T47D (cell line): ENCODE measurements at regions not wholly inside any gene's neighbourhood (a gene's known extent, or its start where the extent isn't known, plus 50 kb on each side); places are given as distances from the start of the nearest gene placed in this dataset.
A peak's percentile ranks its signal among the peaks of the same experiment; 100 is the strongest.

ENCODE experiments used
- DNase-seq, 2 experiments: peaks; one replicate each; pipeline versions ENCODE4 v3.0.0 to v3.0.0-alpha.2; 2011 to 2012; ENCODE audit warnings: low read depth in 1 of 2, low spot score in 1 of 2
- JUND ChIP-seq: IDR thresholded peaks from 2 replicates; pipeline ENCODE4 v1.6.1; 2012; ENCODE audit warnings: low read depth
- in situ Hi-C: cut with HindIII; loops from 2 replicates; pipeline ENCODE4 v1.10.0; 2016; ENCODE audit warnings: low sequenced_read_pairs, low pct_unique_long_range_greater_than_20kb

DNA sequence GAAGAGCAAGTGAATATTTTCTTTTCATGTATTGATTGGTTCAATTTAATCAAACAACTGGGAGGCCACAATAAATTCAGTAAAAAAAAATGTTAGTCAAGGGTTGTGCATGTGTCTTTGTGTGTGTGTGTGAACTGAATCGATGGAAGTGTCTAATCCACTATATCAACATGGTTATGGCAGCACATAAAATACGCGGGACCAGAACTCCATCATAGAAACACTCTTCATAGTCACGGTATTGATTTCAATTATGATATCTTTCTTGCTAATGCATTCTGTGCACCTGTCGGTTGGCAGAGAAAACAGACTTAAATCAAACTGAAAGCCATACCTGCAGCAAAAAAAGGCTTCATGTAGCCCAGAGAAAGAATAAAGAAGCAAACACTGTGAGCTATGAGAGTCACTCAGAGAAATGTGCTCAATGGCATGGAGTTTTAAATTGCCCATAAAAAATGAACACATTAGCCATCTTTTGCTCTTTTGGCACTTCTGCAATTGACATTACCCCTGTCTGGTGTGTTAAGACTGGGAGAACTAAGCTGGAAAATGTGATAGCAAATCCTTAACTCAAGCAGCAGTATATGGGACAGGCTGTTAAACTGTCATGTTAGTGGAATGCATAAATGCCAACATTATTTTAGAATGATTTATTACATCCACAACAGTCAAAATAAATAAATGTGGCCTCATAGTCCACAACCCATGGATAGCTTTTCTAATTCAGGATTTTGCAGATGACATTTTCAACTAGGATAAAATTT, 642.4 kb upstream of the C9orf72 start:
- TF ChIP-seq JUND, result no peak
- in situ Hi-C loops, result no loop called here
- no peak for DNase-seq

DNA sequence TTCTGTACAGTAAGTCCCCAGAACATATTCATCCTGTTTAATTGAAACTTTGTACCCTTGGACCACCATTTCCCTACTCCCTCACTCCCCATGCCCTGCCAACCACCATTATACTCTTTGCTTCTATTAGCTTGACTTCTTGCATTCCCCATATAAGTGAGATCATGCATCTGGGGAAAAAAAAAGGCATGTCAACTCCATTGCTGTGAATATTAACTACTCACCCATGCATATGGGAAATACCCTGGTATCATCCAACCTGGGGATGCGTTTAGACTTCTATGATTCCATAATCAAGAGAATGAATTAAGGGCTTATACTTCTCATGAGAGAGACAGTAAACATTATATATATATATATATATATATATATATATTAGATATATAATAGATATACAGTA, 659.4 kb upstream of the C9orf72 start:
- in situ Hi-C loops, result no loop called here
- DNase-seq, result no peak

DNA sequence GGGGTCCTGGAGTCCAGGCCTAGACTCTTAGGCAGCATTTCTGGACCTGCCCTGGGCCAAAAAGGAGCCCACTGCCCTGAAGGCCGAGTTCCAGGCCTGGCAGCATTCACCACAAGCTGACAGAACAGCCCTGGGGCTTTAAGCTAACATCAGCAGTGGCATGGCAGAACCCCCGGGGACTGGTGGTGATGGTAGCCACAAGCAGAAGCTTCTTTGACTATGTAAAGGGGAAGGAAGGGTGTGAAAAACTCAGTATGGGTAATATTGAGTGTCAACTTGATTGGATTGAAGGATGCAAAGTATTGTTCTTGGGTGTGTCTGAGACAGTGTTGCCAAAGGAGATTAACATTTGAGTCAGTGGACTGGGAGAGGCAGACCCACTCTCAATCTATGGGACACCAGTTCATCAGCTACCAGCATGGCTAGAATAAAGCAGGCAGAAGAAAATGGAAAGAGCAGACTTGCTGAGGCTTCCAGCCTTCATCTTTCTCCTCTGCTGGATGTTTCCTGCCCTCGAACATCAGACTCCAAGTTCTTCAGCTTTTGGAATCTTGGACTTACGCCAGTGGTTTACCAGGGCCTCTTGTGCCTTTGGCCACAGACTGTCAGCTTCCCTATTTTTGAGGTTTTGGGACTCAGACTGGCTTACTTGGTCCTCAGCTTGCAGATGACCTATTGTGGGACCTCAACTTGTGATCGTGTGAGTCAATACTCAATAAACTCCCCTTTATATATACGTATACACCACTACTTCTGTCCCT, 661.0 kb upstream of the C9orf72 start:
- DNase-seq, result no peak
- in situ Hi-C loops, result no loop called here

More for the DNA sequence above, 659.4 kb upstream of the C9orf72 start:
- no peak for TF ChIP-seq JUND

DNA sequence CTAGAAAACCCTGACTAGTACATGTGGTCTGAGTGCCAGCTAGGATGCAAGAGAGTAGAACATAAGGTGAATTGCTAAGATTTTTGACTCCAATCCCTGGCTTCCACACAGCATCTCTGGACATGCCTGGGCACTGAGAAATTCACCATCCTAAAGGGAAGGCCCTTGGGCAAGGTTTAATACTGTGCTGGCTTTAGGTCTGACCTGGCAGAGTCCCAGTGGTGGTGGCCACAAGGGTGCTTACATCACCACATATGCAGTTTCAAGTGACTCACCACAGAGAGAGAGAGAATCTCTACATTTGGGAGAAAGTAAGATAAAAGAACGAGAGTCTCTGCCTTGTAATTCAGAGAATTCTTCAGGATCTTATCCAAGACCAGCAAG, 661.6 kb upstream of the C9orf72 start:
- no peak for TF ChIP-seq JUND
- peak in 1 of 2 experiments; percentile 76 for DNase-seq
- in situ Hi-C loops, result no loop called here

More for the DNA sequence above, 661.0 kb upstream of the C9orf72 start:
- TF ChIP-seq JUND, result no peak

DNA sequence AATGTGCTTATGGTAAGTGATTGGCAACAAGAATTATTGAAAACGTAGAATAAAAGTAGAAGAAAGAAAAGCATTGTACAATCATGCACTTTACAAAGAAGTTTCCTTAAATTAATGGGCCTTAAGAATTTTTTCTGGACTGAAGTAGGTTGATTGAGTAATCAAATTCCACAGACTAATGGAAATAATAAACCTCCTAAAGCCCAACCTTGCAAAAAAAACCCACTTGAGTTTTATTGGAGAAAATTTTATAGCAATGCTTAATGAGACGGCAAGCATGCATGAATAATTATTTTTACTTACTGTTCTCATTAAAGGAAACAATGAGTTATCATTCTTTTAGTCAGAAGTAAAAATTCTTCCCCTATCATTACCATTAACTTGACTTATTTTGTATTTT, 676.1 kb upstream of the C9orf72 start:
- TF ChIP-seq JUND, result no peak

DNA sequence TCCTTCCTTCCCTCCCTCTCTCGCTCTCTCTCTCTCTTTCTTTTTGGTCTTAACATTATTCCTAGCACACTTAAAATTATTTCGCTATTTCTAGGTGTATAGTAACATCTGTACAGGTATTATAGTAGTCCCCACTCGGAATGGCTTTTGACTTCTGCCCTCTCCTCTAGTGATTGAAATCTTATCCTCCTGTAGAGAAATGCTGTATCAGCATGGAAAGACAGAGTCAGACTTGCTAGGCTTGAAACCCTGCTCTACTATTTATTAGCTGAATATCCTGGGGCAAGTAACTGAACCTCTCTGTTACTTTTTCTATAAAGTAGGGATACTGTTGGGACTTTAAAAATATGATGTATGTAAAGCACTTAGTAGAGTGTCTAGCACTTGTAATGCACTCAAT, 681.9 kb upstream of the C9orf72 start:
- no peak for TF ChIP-seq JUND
- no peak for DNase-seq
- in situ Hi-C loops, result no loop called here

More for the DNA sequence above, 676.1 kb upstream of the C9orf72 start:
- in situ Hi-C loops, result no loop called here
- no peak for DNase-seq

DNA sequence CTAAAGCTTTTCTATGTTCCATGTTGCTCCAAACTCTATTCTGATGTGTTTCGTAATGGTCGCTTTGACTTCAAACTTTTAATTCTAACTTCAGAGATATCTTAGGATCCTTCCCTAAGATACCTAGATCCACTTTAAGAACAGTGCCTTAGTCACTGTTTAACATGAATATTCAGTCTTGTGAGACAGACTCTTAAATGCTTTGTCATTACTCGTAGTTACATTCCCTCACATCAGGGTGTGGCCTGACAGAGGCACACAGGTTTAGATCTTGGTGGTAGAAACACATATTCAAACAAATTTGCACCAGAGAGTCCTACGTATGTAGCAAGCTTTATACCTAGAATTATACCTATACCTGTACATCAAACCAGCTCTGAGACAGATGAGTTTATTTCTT, 687.0 kb upstream of the C9orf72 start:
- no peak for DNase-seq
- in situ Hi-C loops, result no loop called here
- TF ChIP-seq JUND, result no peak

DNA sequence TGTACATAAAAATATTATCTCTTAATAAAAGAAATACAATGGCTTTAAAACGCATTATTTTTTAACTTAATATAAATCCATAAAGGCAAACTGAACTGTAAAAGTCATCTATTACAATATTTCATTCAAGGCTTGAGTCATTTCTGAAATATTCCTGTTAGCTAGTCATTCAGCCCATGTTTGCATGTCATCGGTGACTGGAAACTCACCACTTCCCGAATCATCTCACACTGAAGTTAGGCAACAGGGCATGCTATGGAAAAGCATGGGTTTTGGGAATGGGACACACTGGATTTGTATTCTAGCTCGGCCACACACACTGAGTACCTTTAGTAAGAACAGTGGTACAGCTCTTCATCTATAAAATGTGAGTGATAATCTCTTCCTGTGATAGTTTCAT, 691.1 kb upstream of the C9orf72 start:
- no peak for TF ChIP-seq JUND
- DNase-seq, result no peak
- in situ Hi-C loops, result no loop called here

DNA sequence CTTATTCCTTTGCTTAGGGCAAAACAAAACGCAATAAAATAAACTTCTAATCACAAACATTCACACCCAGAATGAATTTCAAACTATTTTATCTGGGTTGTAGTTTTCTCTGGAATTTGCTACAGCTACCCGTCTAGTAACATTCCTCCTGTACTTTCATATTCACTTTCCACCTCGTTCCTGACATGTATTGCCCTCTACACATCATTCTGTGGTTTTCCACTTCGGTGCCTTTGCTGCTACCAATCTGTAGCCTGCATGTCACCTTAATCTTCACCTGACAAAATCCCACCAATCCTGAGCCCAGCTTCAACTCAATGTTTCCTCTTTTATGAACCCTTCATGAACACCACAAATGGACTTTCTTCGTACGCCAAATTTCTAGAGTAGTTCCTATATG, 694.1 kb upstream of the C9orf72 start:
- TF ChIP-seq JUND, result no peak
- DNase-seq, result no peak
- in situ Hi-C loops, result no loop called here

DNA sequence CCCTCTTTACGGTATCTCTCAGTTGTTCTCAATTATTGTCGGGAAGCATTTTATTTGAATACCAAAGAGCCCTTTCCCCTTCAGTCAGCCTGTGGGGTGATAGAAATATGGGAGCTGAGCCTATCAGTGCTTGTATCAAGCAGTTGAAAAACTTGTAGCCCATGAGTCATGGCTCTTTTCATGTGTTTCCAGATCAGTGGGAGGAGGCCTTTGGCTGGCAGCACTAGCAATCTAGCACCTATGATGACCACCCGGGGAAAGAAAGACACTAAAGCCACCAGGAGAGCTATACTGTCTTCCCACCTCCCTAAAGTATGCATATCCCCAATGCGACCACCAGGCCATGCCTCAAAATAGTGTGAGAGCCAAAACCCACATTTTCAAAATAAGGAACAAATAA, 696.9 kb upstream of the C9orf72 start:
- no peak for DNase-seq
- TF ChIP-seq JUND, result no peak
- in situ Hi-C loops, result no loop called here

DNA sequence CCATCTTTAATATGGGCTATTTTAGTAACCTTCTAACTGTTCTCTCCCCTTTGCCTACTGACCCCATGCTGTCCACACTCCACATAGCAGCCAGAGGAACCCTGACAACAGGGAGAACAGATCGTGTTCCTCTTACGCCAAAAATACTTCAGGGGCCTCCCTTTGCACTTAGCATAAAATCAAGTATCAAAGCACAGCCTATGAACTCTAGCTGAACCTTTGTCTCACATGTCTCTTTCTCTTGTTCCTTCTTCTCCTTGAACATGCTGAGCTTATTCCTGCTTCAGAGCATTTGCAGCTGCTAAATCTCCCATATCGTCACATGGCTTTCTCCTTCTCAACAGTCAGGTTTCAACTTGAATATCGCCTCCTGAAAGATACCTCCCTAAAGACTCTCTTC, 698.8 kb upstream of the C9orf72 start:
- no peak for DNase-seq
- in situ Hi-C loops, result no loop called here
- no peak for TF ChIP-seq JUND

DNA sequence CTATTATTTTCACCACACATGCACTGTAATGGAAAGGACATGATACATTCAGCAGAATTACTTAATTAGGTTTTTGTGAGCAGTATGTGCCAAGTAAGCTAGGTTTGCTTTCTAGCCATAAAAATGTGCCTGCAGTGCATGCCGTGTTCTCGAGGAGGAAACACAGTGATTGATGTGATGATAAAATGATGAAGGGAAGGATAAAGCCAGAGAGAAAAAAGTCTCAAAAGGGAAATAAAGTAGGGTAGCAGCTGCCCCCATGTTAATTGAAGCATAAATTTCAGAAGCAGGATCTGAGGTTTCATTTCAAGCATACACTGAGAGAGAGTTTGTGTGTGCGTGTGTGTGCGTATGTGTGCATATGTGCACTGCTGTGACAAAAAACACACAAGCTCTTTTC, 714.2 kb upstream of the C9orf72 start:
- DNase-seq, result no peak
- no peak for TF ChIP-seq JUND
- in situ Hi-C loops, result no loop called here

DNA sequence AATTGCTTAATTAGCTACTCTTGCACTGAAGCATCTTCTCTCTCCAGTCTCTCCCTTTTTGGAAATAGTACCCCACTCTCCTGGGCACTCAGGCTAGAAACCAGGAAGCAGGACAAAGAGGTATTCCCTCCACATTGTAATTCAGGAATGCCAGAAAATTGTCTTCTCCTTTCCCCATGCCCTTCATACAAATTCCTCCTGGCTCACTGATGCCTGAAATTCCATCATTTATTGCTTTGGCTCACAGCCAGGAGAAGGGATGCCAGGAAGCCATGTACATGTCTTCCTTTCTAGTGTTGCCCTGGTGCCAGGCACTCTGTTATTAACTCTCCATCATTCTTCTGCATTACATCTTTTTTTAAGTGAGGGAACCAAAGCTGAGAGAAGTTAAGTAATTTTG, 716.5 kb upstream of the C9orf72 start:
- in situ Hi-C loops, result no loop called here
- TF ChIP-seq JUND, result no peak
- peak in 1 of 2 experiments; percentile 1 for DNase-seq
